ENCODE measurements at regions not wholly inside any gene's neighbourhood (a gene's known extent, or its start where the extent isn't known, plus 50 kb on each side); places are given as distances from the start of the nearest gene placed in this dataset.
A peak's percentile ranks its signal among the peaks of the same experiment; 100 is the strongest.

GRCh38 chr1:30409476-30410152 is 313.8 kb downstream of the MATN1 start:
- DNase-seq (ENCODE audit: low read depth, low spot score), result peak; percentile 0

DNA sequence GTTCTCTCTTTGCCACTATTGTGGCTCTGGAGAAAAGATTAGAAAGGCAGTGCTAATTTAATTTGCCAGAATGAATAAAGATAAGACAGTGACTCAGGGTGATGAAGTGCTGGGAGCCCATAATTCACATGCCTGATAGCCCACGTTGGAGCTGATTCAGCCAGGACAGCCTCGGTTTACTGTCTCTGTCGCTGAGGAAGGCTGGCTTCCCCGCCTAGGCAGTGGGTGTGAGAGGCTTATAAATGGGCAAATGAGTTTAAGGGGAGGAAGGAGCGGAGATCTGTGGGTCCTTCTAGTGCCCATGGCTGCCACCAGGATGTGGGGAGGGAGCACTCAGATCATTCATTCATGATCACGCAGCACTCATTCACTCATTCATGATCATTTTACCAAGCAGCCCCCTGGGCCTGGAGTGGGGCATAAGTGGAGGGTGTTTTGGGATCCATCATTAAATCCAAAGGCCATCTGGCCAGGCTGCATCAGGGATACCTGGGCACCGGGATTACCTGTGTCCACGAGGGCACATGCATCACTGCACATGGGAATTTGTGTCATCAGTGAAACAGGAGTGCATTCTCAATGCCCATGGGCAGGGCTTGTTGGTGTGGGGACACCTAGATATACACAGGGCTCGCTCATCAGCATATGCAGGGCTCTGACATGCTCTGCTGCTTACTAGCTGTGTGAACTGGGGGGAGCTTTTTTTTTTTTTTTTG is 315.4 kb downstream of the MATN1 start:
- DNase-seq (ENCODE audit: low read depth, low spot score), result no peak

GRCh38 chr1:30406996-30407864 is 316.2 kb downstream of the MATN1 start:
- DNase-seq (ENCODE audit: low read depth, low spot score), result no peak

GRCh38 chr1:30405631-30406212 is 317.7 kb downstream of the MATN1 start:
- no peak for DNase-seq (ENCODE audit: low read depth, low spot score)

DNA sequence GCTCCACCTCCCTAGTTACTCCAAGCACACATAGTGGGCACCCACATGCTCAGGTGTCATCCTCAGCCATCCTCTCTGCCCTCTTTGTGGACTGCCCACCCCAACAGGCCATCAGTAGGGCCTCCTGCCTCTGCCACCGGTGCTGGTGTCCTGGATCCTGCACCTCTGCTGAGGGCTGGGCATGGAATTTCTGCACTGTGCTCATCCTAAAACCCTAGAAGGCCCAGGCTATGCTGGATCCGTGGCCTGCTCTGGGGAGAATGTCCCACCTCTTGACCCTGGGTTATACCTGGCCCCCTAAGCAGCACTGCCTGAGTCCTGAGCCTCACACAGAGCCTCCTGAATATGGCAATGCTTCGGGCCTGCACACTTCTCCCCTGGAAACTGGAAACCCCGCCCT is 318.3 kb downstream of the MATN1 start:
- DNase-seq (ENCODE audit: low read depth, low spot score), result no peak

GRCh38 chr1:30404341-30404740 is 319.0 kb downstream of the MATN1 start:
- no peak for DNase-seq (ENCODE audit: low read depth, low spot score)

DNA sequence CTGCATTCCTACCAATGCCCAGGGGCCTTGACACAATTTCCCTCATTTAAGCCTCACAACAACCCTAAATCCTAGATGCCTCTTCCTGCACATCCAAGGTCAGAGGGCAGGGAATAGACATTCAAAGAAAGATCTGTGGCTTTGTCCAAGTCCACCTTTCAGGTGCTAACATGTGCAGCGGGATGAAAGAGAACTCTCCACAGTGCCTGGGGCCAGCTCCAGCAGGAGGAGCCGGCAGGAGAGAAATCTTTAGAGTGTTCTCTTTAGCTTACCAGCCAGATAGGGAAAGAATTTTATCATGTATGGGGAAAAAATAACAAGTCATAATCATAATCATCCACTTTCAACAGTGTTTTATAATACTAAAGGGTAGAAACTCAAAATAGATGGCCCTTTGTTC is 319.7 kb downstream of the MATN1 start:
- no peak for DNase-seq (ENCODE audit: low read depth, low spot score)

- no peak for DNase-seq (ENCODE audit: low read depth, low spot score)
Observed at GRCh38 chr1:30403061-30403645, 320.2 kb downstream of the MATN1 start.

DNA sequence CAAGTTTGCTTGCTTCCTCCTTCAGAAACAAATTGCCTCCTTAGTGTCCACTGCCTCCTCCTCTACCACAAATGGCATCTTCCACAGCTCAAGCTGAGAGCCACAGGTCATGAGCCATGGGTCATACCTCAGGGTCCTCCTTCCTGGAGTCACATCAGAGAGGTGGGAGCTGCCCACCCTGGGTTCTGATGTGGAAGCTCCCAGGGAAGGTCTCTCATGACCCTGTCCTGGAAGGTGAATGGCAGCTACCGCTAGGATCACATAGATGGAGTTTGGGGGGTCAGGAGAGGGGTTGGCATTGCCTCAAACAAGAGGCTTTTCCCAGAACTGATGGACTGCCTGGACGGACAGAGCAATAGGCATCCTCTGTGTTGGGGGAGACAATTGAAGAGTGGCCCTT is 321.4 kb downstream of the MATN1 start:
- no peak for DNase-seq (ENCODE audit: low read depth, low spot score)

DNA sequence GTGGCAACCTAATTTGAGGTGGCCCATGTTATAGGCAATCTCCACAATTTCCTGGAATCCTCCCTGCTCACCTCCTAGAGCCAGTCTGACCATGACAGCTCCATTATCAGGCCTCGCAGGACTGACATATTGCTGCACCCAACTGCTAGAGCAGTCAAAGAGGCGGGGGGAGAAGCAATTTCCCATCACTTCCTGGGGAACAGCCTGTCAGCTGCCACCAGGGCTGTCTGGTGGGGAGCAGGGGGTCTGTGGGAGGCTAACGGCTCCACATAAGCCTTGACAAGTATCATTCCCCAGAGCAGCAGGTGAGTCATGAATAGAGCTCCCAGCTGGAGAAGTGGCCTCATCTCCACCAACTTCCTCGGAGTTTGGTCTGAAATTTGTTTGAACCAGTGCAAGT is 322.9 kb downstream of the MATN1 start:
- no peak for DNase-seq (ENCODE audit: low read depth, low spot score)

DNA sequence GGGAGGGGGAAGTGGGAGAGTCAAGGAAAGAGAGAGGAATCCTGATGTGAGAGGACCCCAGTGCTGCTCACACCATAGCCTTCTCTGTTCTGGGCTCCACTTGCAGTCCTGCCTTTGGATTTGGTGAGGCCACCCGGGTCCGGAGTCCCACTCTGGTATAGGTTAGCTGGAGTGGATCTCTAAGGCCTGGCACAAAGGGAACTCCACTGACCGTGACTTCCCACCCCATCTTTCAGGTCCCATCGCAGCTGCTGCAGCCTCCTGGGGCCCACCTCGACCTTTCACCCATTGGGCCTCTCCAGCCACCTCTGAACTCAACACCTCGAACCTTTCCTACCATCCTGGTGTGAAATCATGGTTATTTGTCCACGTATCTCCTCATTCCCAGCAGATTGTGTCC is 324.4 kb downstream of the MATN1 start:
- no peak for DNase-seq (ENCODE audit: low read depth, low spot score)

- DNase-seq (ENCODE audit: low read depth, low spot score), result no peak
Observed at GRCh38 chr1:30397576-30397975, 325.8 kb downstream of the MATN1 start.

GRCh38 chr1:30395631-30396030 is 327.8 kb downstream of the MATN1 start:
- no peak for DNase-seq (ENCODE audit: low read depth, low spot score)

- no peak for DNase-seq (ENCODE audit: low read depth, low spot score)
Observed at GRCh38 chr1:30388386-30388785, 335.0 kb downstream of the MATN1 start.

GRCh38 chr1:30386156-30386926 is 337.0 kb downstream of the MATN1 start:
- no peak for DNase-seq (ENCODE audit: low read depth, low spot score)

DNA sequence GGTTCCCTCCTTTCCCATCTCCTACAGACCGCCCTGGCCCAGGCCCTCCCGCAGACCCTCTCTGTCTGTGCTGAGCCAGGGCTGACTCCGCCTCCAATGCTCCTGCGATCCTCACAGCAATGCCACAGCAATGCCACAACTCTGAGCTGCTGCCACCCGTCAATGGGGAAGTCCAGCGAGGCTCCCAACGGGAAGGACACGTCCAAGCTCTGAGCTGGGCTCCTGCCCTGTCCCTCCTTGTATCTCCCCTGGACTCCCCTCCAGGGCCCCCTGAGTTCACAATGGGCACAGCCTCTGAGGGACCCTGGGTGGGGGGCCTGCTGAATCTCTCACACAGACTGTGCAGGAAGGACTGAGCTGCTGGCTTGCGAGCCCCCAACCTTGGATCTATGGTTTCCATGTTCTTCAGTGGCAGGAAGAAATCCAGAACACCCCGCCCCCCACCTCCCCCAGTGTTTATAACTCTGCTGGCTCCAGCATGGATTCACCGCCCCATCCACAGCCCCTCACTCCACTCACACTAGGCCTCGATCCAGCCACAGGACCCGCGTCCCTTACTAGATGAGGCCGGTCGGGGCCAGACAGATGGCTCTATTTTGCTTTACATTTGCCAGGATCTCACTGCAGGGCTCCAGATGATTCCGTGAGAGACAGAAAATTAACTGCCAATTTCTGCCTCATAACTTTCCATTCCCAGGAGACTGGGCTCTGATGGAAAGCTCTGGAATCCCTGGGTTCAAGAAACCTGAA is 338.0 kb downstream of the MATN1 start:
- no peak for DNase-seq (ENCODE audit: low read depth, low spot score)

DNA sequence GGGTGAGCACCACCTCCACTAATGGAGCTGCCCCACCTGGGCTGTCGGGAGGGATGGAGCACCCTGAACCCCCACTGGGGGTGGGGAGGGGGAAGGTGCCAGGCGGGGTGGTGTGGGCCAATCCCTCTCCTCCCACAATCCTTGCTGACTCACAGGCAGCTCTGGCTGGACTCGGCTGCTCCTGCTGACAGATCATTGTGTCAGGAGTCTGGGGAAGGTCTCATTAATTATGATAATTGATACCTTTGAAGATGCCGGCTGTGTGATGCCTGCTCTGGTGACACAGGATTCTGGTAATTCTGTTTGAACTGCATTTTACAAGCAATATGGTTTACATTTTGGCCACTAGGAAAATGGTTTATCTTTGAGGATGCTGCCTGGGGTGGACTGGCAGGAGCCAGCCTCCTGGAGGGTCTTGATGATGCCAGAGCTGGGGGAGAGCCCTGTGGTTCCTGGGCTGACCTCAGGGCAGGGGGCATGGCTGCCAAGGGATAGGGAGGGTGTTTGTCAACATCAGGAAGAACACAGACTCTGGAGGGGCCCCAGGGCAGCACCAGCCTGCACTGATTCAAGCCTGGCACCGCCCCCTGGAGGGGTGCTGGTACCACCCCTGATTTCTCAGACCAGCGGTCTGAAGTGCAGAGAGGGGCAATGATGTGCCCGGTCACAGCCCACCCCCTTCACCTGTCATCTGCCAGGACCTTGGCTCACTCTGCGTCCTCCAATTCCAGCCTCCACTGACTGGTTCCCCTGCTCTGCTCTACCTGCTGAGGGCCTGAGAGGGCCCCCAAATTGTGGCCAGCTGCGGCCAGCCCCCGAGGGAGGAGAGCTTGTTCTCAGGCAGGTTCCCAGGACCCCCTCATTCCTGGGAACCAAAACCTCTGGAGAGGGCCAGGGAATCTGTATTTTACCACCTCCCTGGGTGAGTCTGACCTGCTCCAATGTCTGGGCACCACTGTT is 338.8 kb downstream of the MATN1 start:
- DNase-seq (ENCODE audit: low read depth, low spot score), result no peak

DNA sequence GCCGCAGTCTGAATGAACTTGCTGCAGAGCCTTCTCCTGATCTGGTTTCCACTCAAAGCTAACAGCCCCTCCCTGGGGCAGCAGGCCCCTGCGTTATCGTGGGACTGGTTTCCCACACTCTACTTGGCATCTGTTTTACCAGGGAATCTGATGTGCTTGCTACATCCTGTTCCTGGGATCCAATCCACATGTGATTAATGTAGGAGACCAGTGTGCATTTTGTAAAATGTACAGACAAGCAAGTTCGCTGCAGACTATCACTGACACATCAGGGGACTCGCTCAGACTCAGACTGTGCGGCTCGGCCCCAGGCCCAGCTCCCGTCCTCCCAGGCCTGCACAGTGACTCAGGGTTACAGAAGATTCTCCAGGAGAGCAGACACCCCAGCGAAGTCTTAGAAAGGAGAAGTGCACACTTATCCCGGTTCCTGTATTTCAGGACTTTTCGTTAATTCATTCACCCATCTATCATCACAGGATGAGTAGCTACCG is 340.1 kb downstream of the MATN1 start:
- no peak for DNase-seq (ENCODE audit: low read depth, low spot score)

- no peak for DNase-seq (ENCODE audit: low read depth, low spot score)
Observed at GRCh38 chr1:30382496-30382895, 340.9 kb downstream of the MATN1 start.
